GM12891 (cell line): ENCODE measurements at regions not wholly inside any gene's neighbourhood (a gene's known extent, or its start where the extent isn't known, plus 50 kb on each side); places are given as distances from the start of the nearest gene placed in this dataset.

ENCODE experiments used
- DNase-seq: peaks from one replicate; pipeline ENCODE4 v3.0.0; 2011; ENCODE audit warnings: low spot score; ENCODE audit not compliant: insufficient read length
- FAIRE-seq: peaks from 2 replicates; lab custom pipeline; 2011; peaks lifted over from hg19 to GRCh38; lab: Jason Lieb, UNC
- PAX5 ChIP-seq: IDR thresholded peaks from 2 replicates; pipeline ENCODE4 v1.6.1; 2011; ENCODE audit warnings: low read length, moderate library complexity, mild to moderate bottlenecking; ENCODE audit not compliant: insufficient read depth, severe bottlenecking
- POLR2A ChIP-seq: IDR thresholded peaks from 2 replicates; pipeline ENCODE4 v1.6.1; 2011; ENCODE audit warnings: low read depth, low read length, control low read depth
- POLR2AphosphoS5 ChIP-seq: IDR thresholded peaks from 2 replicates; pipeline ENCODE4 v1.6.1; 2011; ENCODE audit warnings: low read depth, low read length, control low read depth
- POU2F2 ChIP-seq: IDR thresholded peaks from 2 replicates; pipeline ENCODE4 v1.6.1; 2011; ENCODE audit warnings: low read depth, mild to moderate bottlenecking, control low read depth, low read length, moderate library complexity
- SPI1 ChIP-seq: IDR thresholded peaks from 2 replicates; pipeline ENCODE4 v1.6.1; 2011; ENCODE audit warnings: low read depth, low read length, control low read depth
- TAF1 ChIP-seq: IDR thresholded peaks from 2 replicates; pipeline ENCODE4 v1.6.1; 2011; ENCODE audit warnings: low read depth, low read length, control low read depth

DNA sequence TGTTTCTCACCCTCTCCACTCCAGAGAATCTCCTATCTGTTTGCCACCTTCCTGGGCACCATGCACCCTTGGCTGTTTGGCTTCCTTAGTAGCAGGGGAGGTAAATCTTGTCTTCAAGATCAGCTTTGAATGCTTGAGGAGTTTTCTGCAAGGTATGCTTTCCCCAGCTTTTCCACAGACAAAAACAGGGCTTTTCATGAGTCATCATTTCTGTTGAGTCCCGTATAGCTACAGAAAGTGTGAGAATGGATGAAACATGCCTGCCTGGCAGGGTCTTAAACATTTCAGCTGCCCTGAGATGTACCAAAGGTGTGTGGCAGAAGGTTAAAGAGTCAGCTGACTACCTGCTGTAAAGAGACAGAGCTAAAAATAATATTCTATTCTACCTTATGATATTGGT, 875.2 kb upstream of the EEF2KMT start:
- no peak for DNase-seq
- no peak for FAIRE-seq
- TF ChIP-seq POLR2AphosphoS5 (no peak), POU2F2 (no peak), PAX5 (no peak), SPI1 (no peak), TAF1 (no peak), POLR2A (no peak)

DNA sequence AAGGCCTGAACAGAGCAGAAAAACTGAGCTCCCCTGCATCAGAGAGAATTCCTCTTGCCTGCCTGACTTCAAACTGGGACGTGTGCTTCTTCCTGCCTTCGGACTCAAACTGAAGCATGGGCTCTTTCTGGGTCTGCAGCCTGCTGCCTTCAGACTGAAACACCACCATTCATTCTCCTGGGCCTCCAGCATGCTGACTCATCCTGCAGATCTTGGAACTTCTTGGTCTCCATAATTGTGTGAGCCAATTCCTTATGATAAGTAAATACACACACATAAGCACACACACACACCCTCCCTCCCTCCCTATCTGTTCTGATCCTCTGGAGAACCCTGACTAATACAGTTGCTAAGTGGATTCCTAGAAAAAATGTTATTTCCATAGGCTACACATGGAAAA, 874.3 kb upstream of the EEF2KMT start:
- no peak for FAIRE-seq
- DNase-seq, result no peak
- TF ChIP-seq PAX5 (no peak), POLR2AphosphoS5 (no peak), SPI1 (no peak), POLR2A (no peak), TAF1 (no peak)

DNA sequence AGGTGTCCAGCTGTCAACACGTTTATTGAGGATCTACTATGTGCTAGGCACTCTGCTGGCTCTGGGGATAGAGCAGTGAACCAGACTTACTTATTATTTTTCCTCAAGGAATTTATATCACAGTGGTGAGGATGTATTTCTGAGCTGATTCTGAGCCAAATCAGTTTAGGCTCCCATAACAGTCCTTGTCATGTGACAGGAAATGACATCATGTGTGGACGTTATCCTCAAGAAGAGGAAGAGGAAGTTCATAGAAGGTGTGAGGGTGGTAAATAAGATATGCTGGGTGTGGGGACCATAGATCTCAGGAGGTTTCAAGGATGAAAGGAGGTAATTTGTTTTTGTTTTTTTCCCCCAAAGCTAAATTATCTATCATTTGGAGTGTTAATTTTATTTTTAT, 873.5 kb upstream of the EEF2KMT start:
- FAIRE-seq, result no peak
- DNase-seq, result no peak
- TF ChIP-seq POLR2AphosphoS5 (no peak), TAF1 (no peak), POLR2A (no peak), SPI1 (no peak), PAX5 (no peak), POU2F2 (no peak)

- DNase-seq (no peak), FAIRE-seq (no peak)
- no peak for TF ChIP-seq POLR2A
- no peak for TF ChIP-seq TAF1
- no peak for TF ChIP-seq POU2F2
- no peak for TF ChIP-seq POLR2AphosphoS5
- no peak for TF ChIP-seq PAX5
- no peak for TF ChIP-seq SPI1
These were observed 868.4 kb upstream of the EEF2KMT start for GRCh38 chr16:5966004-5966403.

GRCh38 chr16:5965321-5965720, 867.7 kb upstream of the EEF2KMT start:
- TF ChIP-seq SPI1 (no peak), POLR2AphosphoS5 (no peak), POLR2A (no peak), TAF1 (no peak)
- DNase-seq (no peak), FAIRE-seq (no peak)

GRCh38 chr16:5951486-5951885, 853.9 kb upstream of the EEF2KMT start:
- FAIRE-seq (no peak), DNase-seq (no peak)
- TF ChIP-seq POLR2A (no peak), PAX5 (no peak), POLR2AphosphoS5 (no peak), POU2F2 (no peak), TAF1 (no peak), SPI1 (no peak)

GRCh38 chr16:5944971-5945370, 847.4 kb upstream of the EEF2KMT start:
- FAIRE-seq (no peak), DNase-seq (no peak)
- TF ChIP-seq SPI1, result no peak
- no peak for TF ChIP-seq POLR2AphosphoS5
- TF ChIP-seq POU2F2, result no peak
- TF ChIP-seq TAF1, result no peak
- no peak for TF ChIP-seq PAX5
- TF ChIP-seq POLR2A, result no peak

- TF ChIP-seq SPI1, result no peak
- TF ChIP-seq TAF1, result no peak
- TF ChIP-seq PAX5, result no peak
- TF ChIP-seq POLR2AphosphoS5, result no peak
- TF ChIP-seq POU2F2, result no peak
- no peak for TF ChIP-seq POLR2A
- no peak for DNase-seq
- FAIRE-seq, result no peak
These were observed 841.0 kb upstream of the EEF2KMT start for GRCh38 chr16:5938607-5939006.

DNA sequence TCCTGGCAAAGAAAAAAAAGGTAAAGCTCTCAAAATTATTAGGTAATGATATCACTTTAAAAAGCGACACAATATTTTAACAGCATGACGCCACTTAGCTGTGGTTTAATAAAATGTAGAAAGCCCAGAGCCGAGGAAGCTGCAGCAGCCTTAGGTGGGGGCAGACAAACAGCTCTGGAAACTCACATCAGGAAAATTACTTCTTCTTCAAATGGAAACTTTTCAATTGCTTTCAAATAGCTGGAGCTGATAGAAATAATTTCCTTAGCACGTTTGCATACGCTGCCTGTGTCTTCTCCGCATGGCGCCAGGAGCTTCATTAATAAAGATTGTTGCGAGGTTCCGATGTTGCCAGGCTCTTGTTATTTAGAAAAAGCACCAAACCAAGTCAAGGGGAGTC, 835.3 kb upstream of the EEF2KMT start:
- FAIRE-seq (no peak), DNase-seq (no peak)
- TF ChIP-seq POU2F2 (no peak), PAX5 (no peak), SPI1 (no peak), POLR2A (no peak), POLR2AphosphoS5 (no peak), TAF1 (no peak)

GRCh38 chr16:5928476-5929065, 831.0 kb upstream of the EEF2KMT start:
- FAIRE-seq, result no peak
- no peak for TF ChIP-seq PAX5
- no peak for DNase-seq
